ENCODE measurements at regions not wholly inside any gene's neighbourhood (a gene's known extent, or its start where the extent isn't known, plus 50 kb on each side); places are given as distances from the start of the nearest gene placed in this dataset.

DNA sequence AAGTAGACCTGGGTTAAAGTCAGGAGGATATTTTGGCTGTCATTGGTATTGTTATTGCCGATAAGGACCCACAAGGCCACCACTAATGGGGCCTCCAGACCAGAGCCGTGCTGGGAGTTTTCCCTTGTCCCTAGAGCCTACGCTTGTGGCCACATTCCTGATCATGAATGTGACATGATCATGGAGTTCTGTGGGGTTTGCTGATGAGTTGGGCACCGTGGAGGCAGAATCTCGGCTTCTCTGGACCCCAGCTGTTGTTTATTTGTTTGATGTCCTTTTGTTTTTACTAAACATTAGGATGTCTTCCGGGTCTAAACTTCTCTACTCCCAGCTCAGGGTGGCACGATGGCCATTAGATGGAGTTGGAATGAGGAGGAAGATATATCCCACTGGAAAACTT is 74.9 kb upstream of the TMPRSS2 start (continued):
- no peak for TF ChIP-seq CTCF (IDR thresholded peaks at IDR 0.05; ENCODE audit: control extremely low read depth in 1 of 3, insufficient read depth in 1 of 3, low read depth in 1 of 3, low read length in 3 of 3)
- TF ChIP-seq HDAC6 (IDR thresholded peaks at IDR 0.05; ENCODE audit: low read depth, low read length) = no peak

Data from H1 (cell line).